ENCODE measurements at regions not wholly inside any gene's neighbourhood (a gene's known extent, or its start where the extent isn't known, plus 50 kb on each side); places are given as distances from the start of the nearest gene placed in this dataset.

- DNase-seq (ENCODE audit: low read depth in 2 of 2) = no peak
Observed at GRCh38 chr12:34291001-34291400, 268.7 kb downstream of the ALG10 start.

DNA sequence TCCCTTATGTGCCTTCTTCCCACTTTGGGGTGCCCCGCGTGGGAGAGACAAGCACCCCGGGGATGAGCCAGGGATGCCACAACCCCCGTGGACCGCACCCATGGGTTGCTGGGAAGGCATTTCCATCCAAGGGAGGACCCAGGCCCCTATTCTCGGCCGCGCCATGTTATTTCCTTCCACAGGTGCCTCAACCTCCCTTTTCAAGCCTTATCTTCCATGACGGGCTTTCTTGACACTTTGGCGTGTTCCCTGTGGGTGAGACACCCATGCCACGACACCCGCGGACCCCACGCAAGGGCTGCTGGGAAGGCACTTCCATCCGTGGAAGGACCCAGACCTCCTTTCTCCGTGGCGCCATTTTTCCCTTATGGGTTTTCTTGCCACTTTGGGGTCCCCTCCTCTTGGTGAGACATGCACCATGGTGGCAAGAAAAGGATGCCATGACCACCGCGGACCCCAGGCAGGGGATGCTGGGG lies 269.2 kb downstream of the ALG10 start:
- no peak for DNase-seq (ENCODE audit: low read depth in 2 of 2)

DNA sequence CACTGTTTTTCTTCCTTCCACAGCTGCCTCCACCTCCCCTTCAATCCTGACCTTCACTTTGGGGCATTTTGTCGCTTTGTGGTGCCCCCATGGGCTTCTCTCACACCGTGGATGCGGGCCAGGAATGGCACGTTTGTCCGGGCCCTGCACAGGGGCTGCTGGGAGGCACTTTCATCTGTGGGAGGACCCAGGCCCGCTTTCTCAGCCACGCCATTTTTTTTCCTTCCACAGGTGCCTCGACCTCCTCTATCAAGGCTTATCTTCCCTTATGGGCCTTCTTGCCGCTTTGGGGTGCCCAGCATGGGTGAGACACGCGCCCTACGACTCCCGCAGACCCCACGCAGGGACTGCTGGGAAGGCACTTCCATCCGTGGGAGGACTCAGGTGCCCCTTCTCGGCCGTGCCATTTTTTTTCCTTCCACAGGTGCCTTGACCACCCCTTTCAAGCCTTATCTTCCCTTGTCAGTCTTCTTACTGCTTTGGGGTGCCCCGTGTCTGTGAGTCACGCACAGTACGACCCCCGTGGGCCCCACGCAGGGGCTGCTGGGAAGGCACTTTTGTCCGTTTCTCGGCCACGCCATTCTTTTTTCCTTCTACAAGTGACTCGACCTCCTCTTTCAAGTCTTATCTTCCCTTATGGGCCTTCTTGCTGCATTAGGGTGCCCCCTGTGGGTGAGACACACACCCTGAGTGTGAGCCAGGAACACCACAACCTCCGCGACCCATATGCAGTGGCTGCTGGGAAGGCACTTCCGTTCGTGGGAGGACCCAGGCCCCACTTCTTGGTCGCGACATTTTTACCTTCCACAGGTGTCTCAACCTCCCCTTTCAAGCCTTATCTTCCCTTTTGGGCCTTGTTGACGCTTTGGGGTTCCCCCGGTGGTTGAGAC lies 270.7 kb downstream of the ALG10 start:
- DNase-seq (ENCODE audit: low read depth in 2 of 2) = no peak

DNA sequence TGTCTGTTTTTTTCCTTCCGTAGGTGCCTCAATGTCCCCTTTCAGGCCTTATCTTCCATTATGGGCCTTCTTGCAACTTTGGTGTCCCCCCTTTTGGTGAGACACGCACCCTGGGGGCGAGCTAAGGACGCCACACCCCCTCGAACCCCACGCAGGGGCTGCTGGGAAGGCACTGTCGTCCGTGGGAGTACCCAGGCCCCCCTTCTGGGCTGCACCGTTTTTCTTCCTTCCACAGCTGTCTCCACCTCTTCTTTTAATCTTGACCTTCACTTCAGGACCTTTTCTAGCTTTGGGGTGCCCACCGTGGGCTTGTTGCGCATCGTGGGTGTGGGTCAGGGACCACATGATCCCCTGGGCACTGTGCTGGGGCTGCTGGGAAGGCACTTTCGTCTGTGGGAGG lies 271.8 kb downstream of the ALG10 start:
- DNase-seq (ENCODE audit: low read depth in 2 of 2) = no peak

GRCh38 chr12:34294671-34295365 lies 272.5 kb downstream of the ALG10 start:
- DNase-seq (ENCODE audit: low read depth in 2 of 2) = no peak

DNA sequence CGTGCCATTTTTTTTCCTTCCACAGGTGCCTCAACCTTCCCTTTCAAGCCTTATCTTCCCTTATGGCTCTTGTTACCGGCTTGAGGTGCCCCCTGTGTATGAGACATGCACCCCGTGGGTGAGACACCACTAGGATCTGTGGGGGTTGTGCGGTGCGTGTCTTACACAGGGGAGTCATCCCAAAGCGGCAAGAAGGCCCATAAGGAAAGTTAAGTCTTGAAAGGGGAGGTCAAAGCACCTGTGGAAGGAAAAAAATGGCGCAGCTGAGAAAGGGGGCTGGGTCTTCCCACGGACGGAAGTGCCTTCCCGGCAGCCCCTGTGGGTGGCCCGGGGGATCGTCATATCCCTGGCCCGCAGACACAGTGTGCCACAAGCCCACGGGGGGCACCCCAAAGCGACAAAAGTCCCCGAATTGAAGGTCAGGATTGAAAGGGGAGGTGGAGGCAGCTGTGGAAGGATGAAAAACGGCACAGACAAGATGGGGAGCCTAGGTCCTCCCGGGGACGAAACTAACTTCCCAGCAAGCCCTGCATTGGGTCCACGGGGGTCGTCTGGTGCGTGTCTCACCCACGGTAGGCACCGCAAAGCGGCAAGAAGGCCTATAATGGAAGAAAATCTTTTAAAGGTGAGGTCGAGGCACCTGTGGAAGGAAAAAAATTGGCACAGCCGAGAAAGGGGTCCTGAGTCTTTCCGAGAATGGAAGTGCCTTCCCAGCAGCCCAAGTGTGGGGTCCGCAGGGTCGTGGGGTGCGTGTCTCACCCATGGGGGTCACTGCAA lies 273.3 kb downstream of the ALG10 start:
- no peak for DNase-seq (ENCODE audit: low read depth in 2 of 2)

DNA sequence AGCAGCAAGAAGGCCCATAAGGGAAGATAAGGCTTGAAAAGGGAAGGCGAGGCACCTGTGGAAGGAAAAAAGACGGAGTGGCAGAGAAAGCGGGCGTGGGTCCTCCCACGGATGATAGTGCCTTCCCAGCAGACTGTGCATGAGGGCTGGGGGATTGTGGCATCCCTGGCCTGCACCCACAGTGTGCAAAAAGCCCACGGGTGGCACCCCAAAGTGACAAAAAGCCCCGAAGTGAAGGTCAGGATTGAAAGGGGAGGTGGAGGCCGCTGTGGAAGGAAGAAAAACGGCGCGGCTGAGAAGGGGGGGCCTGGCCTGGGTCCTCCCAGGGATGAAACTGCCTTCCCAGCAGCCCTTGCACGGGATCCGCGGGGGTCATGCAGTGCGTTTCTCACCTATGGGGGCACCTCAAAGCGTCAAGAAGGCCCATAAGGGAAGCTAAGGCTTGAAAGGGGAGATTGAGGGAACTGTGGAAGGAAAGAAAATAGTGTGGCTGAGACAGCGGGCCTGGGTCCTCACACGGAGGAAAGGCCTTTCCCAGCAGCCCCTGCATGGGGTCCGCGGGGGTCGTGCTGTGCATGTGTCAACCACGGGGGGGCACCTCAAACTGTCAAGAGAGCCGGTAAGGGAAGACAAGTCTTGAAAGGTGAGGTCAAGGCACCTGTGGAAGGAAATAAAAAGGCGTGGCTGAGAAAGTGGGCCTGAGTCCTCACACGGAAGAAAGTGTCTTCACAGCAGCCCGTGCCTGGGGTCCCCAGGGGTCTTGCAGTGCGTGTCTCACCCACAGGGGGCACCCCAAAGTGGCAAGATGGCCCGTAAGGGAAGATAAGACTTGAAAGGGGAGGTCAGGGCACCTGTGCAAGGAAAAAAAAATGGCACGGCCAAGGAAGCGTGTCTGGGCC lies 274.1 kb downstream of the ALG10 start:
- no peak for DNase-seq (ENCODE audit: low read depth in 2 of 2)

GRCh38 chr12:34297126-34297789 lies 275.0 kb downstream of the ALG10 start:
- no peak for DNase-seq (ENCODE audit: low read depth in 2 of 2)

DNA sequence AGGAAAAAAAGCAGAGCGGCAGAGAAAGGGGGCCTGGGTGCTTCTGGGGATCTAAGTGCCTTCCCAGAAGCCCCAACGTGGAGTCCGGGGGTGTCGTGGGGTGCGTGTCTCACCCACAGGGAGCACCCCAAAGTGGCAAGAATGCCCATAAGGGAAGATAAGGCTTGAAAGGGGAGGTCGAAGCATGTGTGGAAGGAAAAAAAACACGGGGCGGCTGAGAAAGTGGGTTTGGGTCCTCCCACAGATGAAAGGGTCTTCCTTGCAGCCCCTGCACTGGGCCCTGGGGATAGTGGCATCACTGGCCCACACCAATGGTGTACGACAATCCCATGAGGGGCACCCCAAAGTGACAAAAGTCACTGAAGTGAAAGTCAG lies 275.5 kb downstream of the ALG10 start:
- no peak for DNase-seq (ENCODE audit: low read depth in 2 of 2)

- no peak for DNase-seq (ENCODE audit: low read depth in 2 of 2)
Observed at GRCh38 chr12:34298176-34298970, 276.1 kb downstream of the ALG10 start.

GRCh38 chr12:34298971-34299801 lies 276.9 kb downstream of the ALG10 start:
- no peak for DNase-seq (ENCODE audit: low read depth in 2 of 2)

DNA sequence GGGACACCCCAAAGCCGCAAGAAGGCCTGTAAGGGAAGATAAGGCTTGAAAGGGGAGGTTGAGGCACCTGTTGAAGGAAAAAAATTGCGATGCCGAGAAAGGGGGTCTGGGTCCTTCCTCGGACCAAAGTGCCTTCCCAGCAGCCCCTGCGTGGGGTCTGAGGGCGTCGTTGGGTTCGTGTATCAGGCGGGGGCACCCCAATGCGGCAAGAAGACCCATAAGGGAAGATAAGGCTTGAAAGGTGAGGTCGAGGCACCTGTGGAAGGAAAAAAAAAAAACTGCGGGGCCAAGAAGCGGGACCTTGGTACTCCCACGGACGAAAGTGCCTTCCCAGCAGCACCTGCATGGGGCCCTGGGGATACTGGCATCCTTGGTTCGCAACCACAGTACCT lies 277.5 kb downstream of the ALG10 start:
- no peak for DNase-seq (ENCODE audit: low read depth in 2 of 2)

DNA sequence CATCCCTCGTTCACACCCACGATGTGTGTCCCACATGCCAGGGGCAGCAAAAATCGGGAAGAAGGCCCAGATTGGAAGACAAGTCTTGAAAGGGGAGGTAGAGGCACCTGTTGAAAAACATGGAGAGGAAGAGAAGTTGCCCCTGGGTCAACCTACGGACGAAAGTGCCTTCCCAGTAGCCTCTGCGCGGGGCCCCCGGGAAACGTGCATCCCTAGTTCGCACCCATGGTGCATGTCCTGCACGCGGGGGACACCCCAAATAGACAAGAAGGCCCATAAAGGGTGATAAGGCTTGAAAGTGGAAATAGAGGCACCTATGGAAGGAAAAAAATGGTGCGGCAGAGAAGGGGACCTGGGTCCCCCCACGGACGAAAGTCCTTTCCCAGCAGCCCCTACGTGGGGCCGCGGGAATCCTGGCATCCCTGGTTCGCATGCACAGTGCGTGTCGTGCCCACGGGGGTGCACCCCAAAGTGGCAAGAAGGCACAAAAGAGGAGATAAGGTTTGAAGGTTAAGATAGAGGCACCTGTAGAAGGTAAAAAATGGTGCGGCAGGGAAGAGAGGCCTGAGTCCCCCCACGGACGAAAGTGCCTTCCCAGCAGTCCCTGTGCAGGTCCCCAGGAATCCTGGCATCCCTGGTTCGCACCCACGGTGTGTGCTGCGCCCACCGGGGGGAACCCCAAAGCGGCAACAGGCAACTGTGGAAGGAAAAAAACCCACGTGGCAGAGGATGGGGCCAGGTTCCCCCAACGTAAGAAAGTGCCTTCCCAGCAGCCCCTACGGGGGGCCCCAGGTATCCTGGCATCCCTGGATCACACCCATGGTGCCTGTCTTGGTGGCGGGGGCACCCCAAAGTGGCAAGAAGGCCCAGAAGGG lies 278.3 kb downstream of the ALG10 start:
- no peak for DNase-seq (ENCODE audit: low read depth in 2 of 2)

GRCh38 chr12:34301251-34302130 lies 279.2 kb downstream of the ALG10 start:
- no peak for DNase-seq (ENCODE audit: low read depth in 2 of 2)

DNA sequence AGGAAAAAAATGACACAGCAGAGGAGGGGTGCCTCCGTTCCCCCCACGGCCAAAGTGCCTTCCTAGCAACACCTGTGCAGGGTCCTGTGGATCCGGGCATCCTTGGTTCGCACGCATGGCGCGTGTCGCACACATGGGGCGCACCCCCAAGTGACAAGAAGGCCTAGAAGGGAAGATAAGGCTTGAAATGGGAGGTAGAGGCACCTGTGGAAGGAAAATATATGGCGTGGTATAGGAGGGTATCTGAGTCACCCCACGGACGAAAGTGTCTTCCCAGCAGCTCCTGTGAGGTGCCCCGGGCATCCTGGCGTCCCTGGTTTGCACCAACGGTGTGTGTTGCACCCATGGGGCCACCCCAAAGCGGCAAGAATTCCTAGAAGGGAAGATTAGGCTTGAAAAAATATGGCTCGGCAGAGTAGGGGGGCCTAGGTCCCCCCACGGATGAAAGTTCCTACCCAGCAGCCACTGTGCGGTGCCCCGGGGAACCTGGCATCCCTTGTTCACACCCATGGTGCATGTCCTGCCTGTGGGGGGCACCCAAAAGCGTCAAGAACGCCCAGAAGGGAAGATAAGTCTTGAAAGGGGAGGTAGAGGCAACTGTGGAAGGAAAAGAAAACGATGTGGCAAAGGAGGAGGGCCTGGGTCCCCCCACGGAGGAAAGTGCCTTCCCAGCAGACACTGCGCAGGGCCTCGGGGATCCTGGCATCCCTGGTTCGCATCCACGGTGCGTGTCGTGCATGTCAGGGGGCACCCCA lies 280.0 kb downstream of the ALG10 start:
- DNase-seq (ENCODE audit: low read depth in 2 of 2) = no peak

Data from stimulated activated CD8-positive, alpha-beta memory T cell treated with anti-CD3 and anti-CD28 coated beads, Interleukin-7, amount 100 ng/mL, for 4 hours (primary cell).